HEK293 (cell line): ENCODE measurements at regions not wholly inside any gene's neighbourhood (a gene's known extent, or its start where the extent isn't known, plus 50 kb on each side); places are given as distances from the start of the nearest gene placed in this dataset.

Experiments used
- CTCF ChIA-PET: fragments of 350-600 bp; formaldehyde crosslinking; extraction: SDS; loops from one replicate; lab custom pipeline; 2021; ENCODE audit warnings: antibody characterized with exemption; lab: Yijun Ruan, JAX
- POLR2A ChIA-PET: fragments of 300-600 bp; formaldehyde crosslinking; extraction: SDS; loops from one replicate; lab custom pipeline; 2020; ENCODE audit warnings: antibody characterized with exemption, inconsistent platforms; lab: Yijun Ruan, JAX
- H3K27ac ChIP-seq: fragments of 200-500 bp; sonication (Bioruptor generic); 2 replicates; pipeline ENCODE4 v1.5.1; 2014; ENCODE audit warnings: low read depth, low read length, control low read depth, inconsistent platforms; ENCODE audit errors: extremely low read depth
- H3K36me3 ChIP-seq, 2 experiments: fragments of 200-500 bp in 1 of 2; sonication (Bioruptor generic) in 1 of 2; 1 replicate in 1 of 2; 2 replicates in 1 of 2; pipeline ENCODE4 v1.5.1; 2014 to 2017; ENCODE audit warnings: inconsistent platforms in 2 of 2, low read length in 2 of 2; ENCODE audit not compliant: control insufficient read depth in 2 of 2, insufficient read depth in 1 of 2
- H3K4me1 ChIP-seq: fragments of 200-500 bp; sonication (Bioruptor generic); 2 replicates; pipeline ENCODE4 v1.5.1; 2014; ENCODE audit warnings: mild to moderate bottlenecking, low read length, inconsistent platforms; ENCODE audit not compliant: control insufficient read depth, insufficient read depth
- H3K4me3 ChIP-seq: 2 replicates; pipeline ENCODE4 v1.5.1; 2011; ENCODE audit warnings: low read depth, mild to moderate bottlenecking, control low read depth, low read length, moderate library complexity
- H3K9me3 ChIP-seq: fragments of 200-500 bp; sonication (Bioruptor generic); 2 replicates; pipeline ENCODE4 v1.5.1; 2014; ENCODE audit warnings: low read depth, low read length, inconsistent platforms; ENCODE audit not compliant: control insufficient read depth, insufficient read depth
- EGR2 ChIP-seq: fragments of 450-650 bp; formaldehyde crosslinking; IDR thresholded peaks from 2 replicates; pipeline ENCODE4 v1.5.1; 2016; ENCODE audit warnings: low read depth, missing biosample characterization, missing genetic modification characterization
- GLIS1 ChIP-seq: fragments of 450-650 bp; formaldehyde crosslinking; IDR thresholded peaks from 2 replicates; pipeline ENCODE4 v1.5.1; 2016; ENCODE audit warnings: missing biosample characterization, missing genetic modification characterization
- IKZF3 ChIP-seq: fragments of 450-650 bp; IDR thresholded peaks from 2 replicates; pipeline ENCODE4 v1.5.0; 2018; ENCODE audit warnings: missing biosample characterization, mild to moderate bottlenecking, missing genetic modification characterization, moderate library complexity
- OVOL3 ChIP-seq: fragments of 450-650 bp; formaldehyde crosslinking; IDR thresholded peaks from 2 replicates; pipeline ENCODE4 v1.5.1; 2016; ENCODE audit warnings: missing biosample characterization, missing genetic modification characterization
- SCRT1 ChIP-seq: fragments of 450-650 bp; formaldehyde crosslinking; IDR thresholded peaks from 2 replicates; pipeline ENCODE4 v1.5.1; 2016; ENCODE audit warnings: missing biosample characterization, missing genetic modification characterization, borderline replicate concordance
- SCRT2 ChIP-seq: fragments of 450-650 bp; formaldehyde crosslinking; IDR thresholded peaks from 2 replicates; pipeline ENCODE4 v1.5.1; 2016; ENCODE audit warnings: missing biosample characterization, missing genetic modification characterization
- SP2 ChIP-seq: fragments of 450-650 bp; formaldehyde crosslinking; IDR thresholded peaks from 2 replicates; pipeline ENCODE4 v1.5.1; 2016; ENCODE audit warnings: missing biosample characterization, missing genetic modification characterization
- TCF7L2 ChIP-seq: IDR thresholded peaks from 2 replicates; pipeline ENCODE4 v1.6.1; 2011; ENCODE audit warnings: low read depth, mild to moderate bottlenecking, inconsistent platforms, low read length, moderate library complexity, borderline replicate concordance
- ZBTB20 ChIP-seq: fragments of 450-650 bp; formaldehyde crosslinking; IDR thresholded peaks from 2 replicates; pipeline ENCODE4 v1.5.1; 2016; ENCODE audit warnings: missing biosample characterization, missing genetic modification characterization
- ZBTB44 ChIP-seq: fragments of 450-650 bp; IDR thresholded peaks from 2 replicates; pipeline ENCODE4 v1.5.1; 2018; ENCODE audit warnings: missing biosample characterization, mild to moderate bottlenecking, missing genetic modification characterization
- ZNF10 ChIP-seq: fragments of 450-650 bp; formaldehyde crosslinking; IDR thresholded peaks from 2 replicates; pipeline ENCODE4 v1.5.1; 2017; ENCODE audit warnings: missing biosample characterization, missing genetic modification characterization
- ZNF121 ChIP-seq: fragments of 450-650 bp; formaldehyde crosslinking; IDR thresholded peaks from 2 replicates; pipeline ENCODE4 v1.5.1; 2016; ENCODE audit warnings: missing biosample characterization, missing genetic modification characterization
- ZNF23 ChIP-seq: fragments of 450-650 bp; formaldehyde crosslinking; IDR thresholded peaks from 2 replicates; pipeline ENCODE4 v1.5.1; 2016; ENCODE audit warnings: missing biosample characterization, missing genetic modification characterization, borderline replicate concordance
- ZNF37A ChIP-seq: fragments of 450-650 bp; IDR thresholded peaks from 2 replicates; pipeline ENCODE4 v1.5.1; 2018; ENCODE audit warnings: missing biosample characterization, missing genetic modification characterization
- ZNF404 ChIP-seq: fragments of 450-650 bp; formaldehyde crosslinking; IDR thresholded peaks from 2 replicates; pipeline ENCODE4 v1.5.1; 2017; ENCODE audit warnings: missing biosample characterization, missing genetic modification characterization
- ZNF416 ChIP-seq: fragments of 450-650 bp; formaldehyde crosslinking; IDR thresholded peaks from 2 replicates; pipeline ENCODE4 v1.5.1; 2016; ENCODE audit warnings: missing biosample characterization, missing genetic modification characterization
- ZNF48 ChIP-seq: fragments of 450-650 bp; formaldehyde crosslinking; IDR thresholded peaks from 2 replicates; pipeline ENCODE4 v1.5.1; 2016; ENCODE audit warnings: missing biosample characterization, missing genetic modification characterization
- ZNF514 ChIP-seq: fragments of 450-650 bp; formaldehyde crosslinking; IDR thresholded peaks from 2 replicates; pipeline ENCODE4 v1.5.1; 2016; ENCODE audit warnings: missing biosample characterization, missing genetic modification characterization
- ZNF555 ChIP-seq: fragments of 450-650 bp; formaldehyde crosslinking; conservative IDR thresholded peaks from 2 replicates; pipeline ENCODE4 v1.5.1; 2017; ENCODE audit warnings: missing biosample characterization, mild to moderate bottlenecking, missing genetic modification characterization, inconsistent platforms
- ZNF610 ChIP-seq: fragments of 450-650 bp; formaldehyde crosslinking; IDR thresholded peaks from 2 replicates; pipeline ENCODE4 v1.5.1; 2016; ENCODE audit warnings: missing biosample characterization, missing genetic modification characterization, borderline replicate concordance
- ZNF707 ChIP-seq: fragments of 450-650 bp; formaldehyde crosslinking; IDR thresholded peaks from 2 replicates; pipeline ENCODE4 v1.5.1; 2016; ENCODE audit warnings: missing biosample characterization, missing genetic modification characterization
- ZNF76 ChIP-seq: fragments of 450-650 bp; formaldehyde crosslinking; IDR thresholded peaks from 2 replicates; pipeline ENCODE4; 2016; ENCODE audit warnings: low read depth, missing biosample characterization, missing genetic modification characterization, borderline replicate concordance
- ZNF768 ChIP-seq: fragments of 450-650 bp; formaldehyde crosslinking; IDR thresholded peaks from 2 replicates; pipeline ENCODE4 v1.5.1; 2018; ENCODE audit warnings: missing biosample characterization, mild to moderate bottlenecking, missing genetic modification characterization
- ZNF776 ChIP-seq: fragments of 450-650 bp; formaldehyde crosslinking; IDR thresholded peaks from 2 replicates; pipeline ENCODE4 v1.5.0; 2017; ENCODE audit warnings: missing biosample characterization, missing genetic modification characterization, borderline replicate concordance
- ZSCAN16 ChIP-seq: fragments of 450-650 bp; formaldehyde crosslinking; IDR thresholded peaks from 2 replicates; pipeline ENCODE4 v1.5.1; 2016; ENCODE audit warnings: missing biosample characterization, missing genetic modification characterization
- TF ChIP-seq, protein P1 (sequence below): fragments of 450-650 bp; formaldehyde crosslinking; conservative IDR thresholded peaks from 2 replicates; pipeline ENCODE4 v1.5.1; 2016; ENCODE audit warnings: low read depth, missing biosample characterization, missing genetic modification characterization
- TF ChIP-seq, protein P2 (sequence below): fragments of 450-650 bp; formaldehyde crosslinking; IDR thresholded peaks from 2 replicates; pipeline ENCODE4 v1.5.1; 2016; ENCODE audit warnings: missing biosample characterization, missing genetic modification characterization, low read depth
- TF ChIP-seq, protein P3 (sequence below): fragments of 450-650 bp; formaldehyde crosslinking; optimal IDR thresholded peaks from 2 replicates; pipeline ENCODE3; 2016; ENCODE audit warnings: missing biosample characterization, mild to moderate bottlenecking, missing genetic modification characterization
- TF ChIP-seq, protein P4 (sequence below): IDR thresholded peaks from 2 replicates; pipeline ENCODE4 v1.6.1; 2011; ENCODE audit warnings: mild to moderate bottlenecking, low read depth, low read length, borderline replicate concordance

- no peak for TF ChIP-seq ZNF610 (tag by site-specific recombination)
- no peak for TF ChIP-seq ZNF76 (tag by site-specific recombination)
- no peak for TF ChIP-seq IKZF3
- no peak for TF ChIP-seq ZNF514
- TF ChIP-seq, protein P1, sequence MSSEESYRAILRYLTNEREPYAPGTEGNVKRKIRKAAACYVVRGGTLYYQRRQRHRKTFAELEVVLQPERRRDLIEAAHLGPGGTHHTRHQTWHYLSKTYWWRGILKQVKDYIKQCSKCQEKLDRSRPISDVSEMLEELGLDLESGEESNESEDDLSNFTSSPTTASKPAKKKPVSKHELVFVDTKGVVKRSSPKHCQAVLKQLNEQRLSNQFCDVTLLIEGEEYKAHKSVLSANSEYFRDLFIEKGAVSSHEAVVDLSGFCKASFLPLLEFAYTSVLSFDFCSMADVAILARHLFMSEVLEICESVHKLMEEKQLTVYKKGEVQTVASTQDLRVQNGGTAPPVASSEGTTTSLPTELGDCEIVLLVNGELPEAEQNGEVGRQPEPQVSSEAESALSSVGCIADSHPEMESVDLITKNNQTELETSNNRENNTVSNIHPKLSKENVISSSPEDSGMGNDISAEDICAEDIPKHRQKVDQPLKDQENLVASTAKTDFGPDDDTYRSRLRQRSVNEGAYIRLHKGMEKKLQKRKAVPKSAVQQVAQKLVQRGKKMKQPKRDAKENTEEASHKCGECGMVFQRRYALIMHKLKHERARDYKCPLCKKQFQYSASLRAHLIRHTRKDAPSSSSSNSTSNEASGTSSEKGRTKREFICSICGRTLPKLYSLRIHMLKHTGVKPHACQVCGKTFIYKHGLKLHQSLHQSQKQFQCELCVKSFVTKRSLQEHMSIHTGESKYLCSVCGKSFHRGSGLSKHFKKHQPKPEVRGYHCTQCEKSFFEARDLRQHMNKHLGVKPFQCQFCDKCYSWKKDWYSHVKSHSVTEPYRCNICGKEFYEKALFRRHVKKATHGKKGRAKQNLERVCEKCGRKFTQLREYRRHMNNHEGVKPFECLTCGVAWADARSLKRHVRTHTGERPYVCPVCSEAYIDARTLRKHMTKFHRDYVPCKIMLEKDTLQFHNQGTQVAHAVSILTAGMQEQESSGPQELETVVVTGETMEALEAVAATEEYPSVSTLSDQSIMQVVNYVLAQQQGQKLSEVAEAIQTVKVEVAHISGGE (tag by site-specific recombination), result no peak
- no peak for TF ChIP-seq ZNF121
- TF ChIP-seq, protein P2, sequence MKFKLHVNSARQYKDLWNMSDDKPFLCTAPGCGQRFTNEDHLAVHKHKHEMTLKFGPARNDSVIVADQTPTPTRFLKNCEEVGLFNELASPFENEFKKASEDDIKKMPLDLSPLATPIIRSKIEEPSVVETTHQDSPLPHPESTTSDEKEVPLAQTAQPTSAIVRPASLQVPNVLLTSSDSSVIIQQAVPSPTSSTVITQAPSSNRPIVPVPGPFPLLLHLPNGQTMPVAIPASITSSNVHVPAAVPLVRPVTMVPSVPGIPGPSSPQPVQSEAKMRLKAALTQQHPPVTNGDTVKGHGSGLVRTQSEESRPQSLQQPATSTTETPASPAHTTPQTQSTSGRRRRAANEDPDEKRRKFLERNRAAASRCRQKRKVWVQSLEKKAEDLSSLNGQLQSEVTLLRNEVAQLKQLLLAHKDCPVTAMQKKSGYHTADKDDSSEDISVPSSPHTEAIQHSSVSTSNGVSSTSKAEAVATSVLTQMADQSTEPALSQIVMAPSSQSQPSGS (tag by site-specific recombination), result no peak
- no peak for TF ChIP-seq ZNF37A (tag by site-specific recombination)
- TF ChIP-seq OVOL3, result no peak
These were observed 347.1 kb downstream of the UTRN start (continued) for GRCh38 chr6:144632266-144632665.

- TF ChIP-seq ZSCAN16 (no peak), ZNF707 (no peak), TCF7L2 (no peak), ZNF776 (tag by site-specific recombination) (no peak), SCRT1 (tag by site-specific recombination) (no peak), ZBTB44 (tag by site-specific recombination) (no peak), ZNF10 (tag by site-specific recombination) (no peak), ZNF555 (tag by site-specific recombination) (no peak), GLIS1 (tag by site-specific recombination) (no peak), ZNF768 (tag by site-specific recombination) (no peak), EGR2 (tag by site-specific recombination) (no peak), ZBTB20 (no peak), ZNF416 (no peak), SCRT2 (tag by site-specific recombination) (no peak), ZNF48 (tag by site-specific recombination) (no peak), ZNF404 (tag by site-specific recombination) (no peak), SP2 (no peak), ZNF23 (tag by site-specific recombination) (no peak)
- TF ChIP-seq, protein P3, sequence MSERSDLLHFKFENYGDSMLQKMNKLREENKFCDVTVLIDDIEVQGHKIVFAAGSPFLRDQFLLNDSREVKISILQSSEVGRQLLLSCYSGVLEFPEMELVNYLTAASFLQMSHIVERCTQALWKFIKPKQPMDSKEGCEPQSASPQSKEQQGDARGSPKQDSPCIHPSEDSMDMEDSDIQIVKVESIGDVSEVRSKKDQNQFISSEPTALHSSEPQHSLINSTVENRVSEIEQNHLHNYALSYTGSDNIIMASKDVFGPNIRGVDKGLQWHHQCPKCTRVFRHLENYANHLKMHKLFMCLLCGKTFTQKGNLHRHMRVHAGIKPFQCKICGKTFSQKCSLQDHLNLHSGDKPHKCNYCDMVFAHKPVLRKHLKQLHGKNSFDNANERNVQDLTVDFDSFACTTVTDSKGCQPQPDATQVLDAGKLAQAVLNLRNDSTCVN, result no peak
- TF ChIP-seq, protein P4, sequence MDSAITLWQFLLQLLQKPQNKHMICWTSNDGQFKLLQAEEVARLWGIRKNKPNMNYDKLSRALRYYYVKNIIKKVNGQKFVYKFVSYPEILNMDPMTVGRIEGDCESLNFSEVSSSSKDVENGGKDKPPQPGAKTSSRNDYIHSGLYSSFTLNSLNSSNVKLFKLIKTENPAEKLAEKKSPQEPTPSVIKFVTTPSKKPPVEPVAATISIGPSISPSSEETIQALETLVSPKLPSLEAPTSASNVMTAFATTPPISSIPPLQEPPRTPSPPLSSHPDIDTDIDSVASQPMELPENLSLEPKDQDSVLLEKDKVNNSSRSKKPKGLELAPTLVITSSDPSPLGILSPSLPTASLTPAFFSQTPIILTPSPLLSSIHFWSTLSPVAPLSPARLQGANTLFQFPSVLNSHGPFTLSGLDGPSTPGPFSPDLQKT, result no peak
- Histone ChIP-seq H3K4me3 (no peak overlapping the region), H3K9me3 (no peaks in the 10 kb centered on the region), H3K27ac (no peak overlapping the region), H3K4me1 (peaks cover 7% of the 10 kb centered on the region), H3K36me3 (no peaks in the 10 kb centered on the region)
- POLR2A ChIA-PET, result no interaction called here
- CTCF ChIA-PET, result interaction anchor here (0.6 kb wide), 1 partner anchor 377 kb away, joined by 6 read pairs; no protein-coding TSS in a partner anchor
These were observed 348.8 kb downstream of the UTRN start for GRCh38 chr6:144633886-144634285.
